Liver (tissue), 3 donors: ENCODE measurements at regions not wholly inside any gene's neighbourhood (a gene's known extent, or its start where the extent isn't known, plus 50 kb on each side); places are given as distances from the start of the nearest gene placed in this dataset.

Source experiments
- EGR1 ChIP-seq, 2 donors: IDR thresholded peaks; 2 replicates each; pipeline ENCODE4 v1.6.1; 2016 to 2018; ENCODE audit warnings: antibody characterized with exemption in 2 of 2, low read depth in 2 of 2
- JUND ChIP-seq, 2 donors: IDR thresholded peaks; 2 replicates each; pipeline ENCODE4 v1.6.1; 2016; ENCODE audit warnings: antibody characterized with exemption in 2 of 2
- RAD21 ChIP-seq, 2 donors: IDR thresholded peaks; 2 replicates each; pipeline ENCODE4 v1.6.1; 2016; ENCODE audit warnings: antibody characterized with exemption in 2 of 2, mild to moderate bottlenecking in 2 of 2
- RXRA ChIP-seq, 2 donors: IDR thresholded peaks; 2 replicates each; pipeline ENCODE4 v1.6.1; 2017 to 2018; ENCODE audit warnings: antibody characterized with exemption in 2 of 2, mild to moderate bottlenecking in 1 of 2
- YY1 ChIP-seq: IDR thresholded peaks from 2 replicates; pipeline ENCODE4 v1.6.1; 2016; ENCODE audit warnings: antibody characterized with exemption, mild to moderate bottlenecking
- TF ChIP-seq, protein P1 (sequence below): fragments of 150-350 bp; IDR thresholded peaks from 2 replicates; pipeline ENCODE4 v1.5.1; 2017; ENCODE audit warnings: improper control_type of control experiment, low read depth, low read length; ENCODE audit not compliant: missing input control
- donor health status: healthy.
- donor health status: healthy.

DNA sequence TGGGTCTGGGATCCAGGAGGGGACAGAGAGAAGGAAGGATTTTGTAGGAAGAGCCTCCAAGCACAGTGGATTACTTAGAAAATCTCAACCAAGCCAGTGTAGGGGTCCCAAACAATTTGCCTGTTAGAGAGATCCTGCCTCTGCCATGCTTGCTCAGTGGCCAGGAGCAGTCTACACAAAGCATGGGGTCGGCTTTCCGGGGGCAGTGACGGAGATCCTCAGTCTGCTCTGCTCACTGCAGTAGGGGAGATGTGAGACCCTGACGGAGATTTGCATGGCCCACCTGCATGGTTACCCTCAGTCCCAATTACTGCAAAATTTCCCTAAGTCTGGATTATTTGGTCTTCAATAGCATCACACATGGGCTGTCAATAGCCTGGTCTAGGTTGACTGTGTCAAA is 385.2 kb downstream of the CMPK2 start:
- TF ChIP-seq, protein P1, sequence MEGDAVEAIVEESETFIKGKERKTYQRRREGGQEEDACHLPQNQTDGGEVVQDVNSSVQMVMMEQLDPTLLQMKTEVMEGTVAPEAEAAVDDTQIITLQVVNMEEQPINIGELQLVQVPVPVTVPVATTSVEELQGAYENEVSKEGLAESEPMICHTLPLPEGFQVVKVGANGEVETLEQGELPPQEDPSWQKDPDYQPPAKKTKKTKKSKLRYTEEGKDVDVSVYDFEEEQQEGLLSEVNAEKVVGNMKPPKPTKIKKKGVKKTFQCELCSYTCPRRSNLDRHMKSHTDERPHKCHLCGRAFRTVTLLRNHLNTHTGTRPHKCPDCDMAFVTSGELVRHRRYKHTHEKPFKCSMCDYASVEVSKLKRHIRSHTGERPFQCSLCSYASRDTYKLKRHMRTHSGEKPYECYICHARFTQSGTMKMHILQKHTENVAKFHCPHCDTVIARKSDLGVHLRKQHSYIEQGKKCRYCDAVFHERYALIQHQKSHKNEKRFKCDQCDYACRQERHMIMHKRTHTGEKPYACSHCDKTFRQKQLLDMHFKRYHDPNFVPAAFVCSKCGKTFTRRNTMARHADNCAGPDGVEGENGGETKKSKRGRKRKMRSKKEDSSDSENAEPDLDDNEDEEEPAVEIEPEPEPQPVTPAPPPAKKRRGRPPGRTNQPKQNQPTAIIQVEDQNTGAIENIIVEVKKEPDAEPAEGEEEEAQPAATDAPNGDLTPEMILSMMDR, result no peak
- TF ChIP-seq RAD21 (IDR thresholded peaks at IDR 0.05) (no peak), JUND (IDR thresholded peaks at IDR 0.05) (no peak), RXRA (IDR thresholded peaks at IDR 0.05) (no peak), EGR1 (IDR thresholded peaks at IDR 0.05; ENCODE audit: low read depth in 2 of 2) (no peak), YY1 (no peak)
